ENCODE measurements at regions not wholly inside any gene's neighbourhood (a gene's known extent, or its start where the extent isn't known, plus 50 kb on each side); places are given as distances from the start of the nearest gene placed in this dataset.
A peak's percentile ranks its signal among the peaks of the same experiment; 100 is the strongest.

DNA sequence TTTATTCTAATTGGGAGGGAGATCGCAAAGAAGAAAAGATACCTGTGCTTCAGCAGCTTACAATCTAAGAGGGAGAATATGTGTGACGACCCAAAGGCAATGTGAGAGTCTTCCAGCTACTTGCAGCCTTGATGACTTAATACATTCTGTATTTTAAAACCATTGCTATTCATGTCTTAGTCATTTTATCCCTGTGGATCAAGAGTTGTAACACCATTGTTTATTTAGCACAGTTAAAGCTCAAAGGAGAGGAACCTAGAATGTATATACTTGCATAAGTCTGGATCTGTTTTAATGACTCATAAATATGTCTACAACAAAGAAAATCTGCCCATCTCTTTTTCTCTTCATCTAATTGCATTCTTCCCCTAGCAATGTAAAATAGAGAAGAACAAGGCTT is 117.9 kb upstream of the DLX6 start:
- no peaks in the 10 kb centered on the region for H3K4me1 ChIP-seq
- 69 to 86% (median 81%) methylated on average over 2 of the region's 2 CpGs for WGBS, 5 donors
- DNase-seq = no peak

DNA sequence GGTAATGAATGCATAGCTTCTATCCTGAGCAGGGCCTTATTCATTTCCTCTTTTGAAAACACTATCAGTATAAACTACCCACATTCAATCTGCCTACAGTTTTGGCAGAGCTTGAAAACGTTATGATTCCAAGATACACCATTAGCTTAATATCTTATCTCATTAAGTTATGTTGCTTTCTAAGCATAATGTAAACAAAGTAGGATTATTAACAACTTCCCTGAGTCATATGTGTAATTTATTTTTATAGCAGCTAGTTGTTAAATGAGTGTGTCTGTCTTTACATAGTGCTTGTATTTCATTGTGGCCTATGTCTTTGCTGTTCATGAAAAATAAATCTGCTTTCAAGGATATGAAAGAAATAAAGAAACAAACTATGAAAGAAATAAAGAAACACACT is 106.2 kb upstream of the DLX6 start:
- intact Hi-C loops (cut with DNase I; ENCODE audit: low total_unique reads) = no loop called here
- WGBS, 5 donors = 12 to 31% (median 16%) methylated on average over 1 of the region's 1 CpG

More for the DNA sequence above, 117.9 kb upstream of the DLX6 start:
- no peak overlapping the region for H3K4me3 ChIP-seq
- TF ChIP-seq POLR2A (IDR thresholded peaks at IDR 0.05) (no peak), POLR2AphosphoS5 (IDR thresholded peaks at IDR 0.05) (no peak), EP300 (IDR thresholded peaks at IDR 0.05) (no peak)
- TF ChIP-seq, protein P1, sequence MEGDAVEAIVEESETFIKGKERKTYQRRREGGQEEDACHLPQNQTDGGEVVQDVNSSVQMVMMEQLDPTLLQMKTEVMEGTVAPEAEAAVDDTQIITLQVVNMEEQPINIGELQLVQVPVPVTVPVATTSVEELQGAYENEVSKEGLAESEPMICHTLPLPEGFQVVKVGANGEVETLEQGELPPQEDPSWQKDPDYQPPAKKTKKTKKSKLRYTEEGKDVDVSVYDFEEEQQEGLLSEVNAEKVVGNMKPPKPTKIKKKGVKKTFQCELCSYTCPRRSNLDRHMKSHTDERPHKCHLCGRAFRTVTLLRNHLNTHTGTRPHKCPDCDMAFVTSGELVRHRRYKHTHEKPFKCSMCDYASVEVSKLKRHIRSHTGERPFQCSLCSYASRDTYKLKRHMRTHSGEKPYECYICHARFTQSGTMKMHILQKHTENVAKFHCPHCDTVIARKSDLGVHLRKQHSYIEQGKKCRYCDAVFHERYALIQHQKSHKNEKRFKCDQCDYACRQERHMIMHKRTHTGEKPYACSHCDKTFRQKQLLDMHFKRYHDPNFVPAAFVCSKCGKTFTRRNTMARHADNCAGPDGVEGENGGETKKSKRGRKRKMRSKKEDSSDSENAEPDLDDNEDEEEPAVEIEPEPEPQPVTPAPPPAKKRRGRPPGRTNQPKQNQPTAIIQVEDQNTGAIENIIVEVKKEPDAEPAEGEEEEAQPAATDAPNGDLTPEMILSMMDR (IDR thresholded peaks at IDR 0.05) = no peak
- H3K27me3 ChIP-seq = no peaks in the 10 kb centered on the region
- H3K27ac ChIP-seq = no peak overlapping the region
- no peaks in the 10 kb centered on the region for H3K36me3 ChIP-seq
- intact Hi-C loops (cut with DNase I; ENCODE audit: low total_unique reads) = no loop called here
- H3K9me3 ChIP-seq = no peaks in the 10 kb centered on the region

DNA sequence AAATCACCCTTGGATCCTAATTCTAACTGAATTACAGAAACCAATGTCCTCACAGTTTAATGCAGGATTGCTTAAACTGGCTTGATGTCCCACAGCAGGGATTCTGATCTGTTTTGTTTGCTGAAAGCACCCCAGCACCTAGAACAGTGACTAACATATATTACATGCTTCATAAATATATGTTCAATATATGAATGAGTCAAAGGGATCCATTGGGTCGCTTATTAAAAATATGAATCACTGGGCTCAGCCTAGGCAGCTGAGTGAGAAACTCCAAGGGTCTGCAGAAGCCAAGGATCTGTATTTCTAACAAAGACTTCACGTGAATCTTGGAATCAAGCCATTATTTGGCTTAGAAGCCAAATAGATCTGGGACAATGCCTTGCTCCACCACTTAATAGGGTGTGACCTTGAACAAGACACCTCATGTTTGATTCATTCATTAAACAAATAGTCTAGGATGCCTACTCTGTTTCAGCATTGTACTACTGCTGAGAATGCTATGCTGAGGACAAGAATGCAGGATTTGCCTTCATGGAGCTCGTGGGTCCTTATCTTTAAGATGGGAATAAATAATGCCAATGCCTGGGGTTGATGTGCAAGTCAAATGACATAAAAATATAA is 103.4 kb upstream of the DLX6 start:
- no peak overlapping the region for H3K4me3 ChIP-seq
- intact Hi-C loops (cut with DNase I; ENCODE audit: low total_unique reads) = no loop called here
- H3K27me3 ChIP-seq = no peaks in the 10 kb centered on the region
- WGBS, 5 donors = 34 to 48% (median 44%) methylated on average over 3 of the region's 3 CpGs
- H3K36me3 ChIP-seq = no peaks in the 10 kb centered on the region
- no peaks in the 10 kb centered on the region for H3K4me1 ChIP-seq
- H3K27ac ChIP-seq = no peak overlapping the region
- TF ChIP-seq, protein P1 (IDR thresholded peaks at IDR 0.05) = no peak
- TF ChIP-seq POLR2AphosphoS5 (IDR thresholded peaks at IDR 0.05) (no peak), EP300 (IDR thresholded peaks at IDR 0.05) (no peak), POLR2A (IDR thresholded peaks at IDR 0.05) (no peak)
- no peaks in the 10 kb centered on the region for H3K9me3 ChIP-seq
- peak in 1 of 2 donors; percentile 1 for DNase-seq

More for the DNA sequence above, 106.2 kb upstream of the DLX6 start:
- Histone ChIP-seq H3K27ac (no peak overlapping the region), H3K4me3 (no peak overlapping the region), H3K27me3 (no peaks in the 10 kb centered on the region), H3K9me3 (no peaks in the 10 kb centered on the region), H3K4me1 (no peaks in the 10 kb centered on the region), H3K36me3 (no peaks in the 10 kb centered on the region)
- no peak for DNase-seq
- TF ChIP-seq, protein P1 (IDR thresholded peaks at IDR 0.05) = no peak
- no peak for TF ChIP-seq POLR2A (IDR thresholded peaks at IDR 0.05)
- TF ChIP-seq EP300 (IDR thresholded peaks at IDR 0.05) = no peak
- TF ChIP-seq POLR2AphosphoS5 (IDR thresholded peaks at IDR 0.05) = no peak

DNA sequence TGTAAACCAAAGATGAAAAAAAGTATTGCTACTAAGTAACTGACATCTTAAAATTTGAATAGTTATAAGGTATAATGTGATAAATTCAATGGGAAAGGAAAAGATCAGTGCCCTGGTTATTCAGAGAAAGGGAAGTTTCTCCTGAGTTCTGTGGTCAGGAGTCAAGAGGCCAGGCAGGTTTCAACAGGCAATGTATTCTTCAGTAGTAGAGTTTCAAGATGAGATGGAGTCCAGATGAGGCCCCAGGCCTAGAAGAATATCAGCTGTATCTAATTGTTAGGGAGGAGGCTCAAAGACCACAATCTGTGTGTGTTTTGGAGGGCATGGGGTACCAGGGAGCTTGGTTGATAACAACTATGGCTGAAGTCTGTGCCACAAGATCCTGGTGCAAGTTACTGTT is 101.4 kb upstream of the DLX6 start:
- intact Hi-C loops (cut with DNase I; ENCODE audit: low total_unique reads) = no loop called here
- no peaks in the 10 kb centered on the region for H3K4me1 ChIP-seq
- no peaks in the 10 kb centered on the region for H3K36me3 ChIP-seq
- no peak for DNase-seq
- no peak overlapping the region for H3K4me3 ChIP-seq
- no peak overlapping the region for H3K27ac ChIP-seq
- TF ChIP-seq EP300 (IDR thresholded peaks at IDR 0.05) (no peak), POLR2AphosphoS5 (IDR thresholded peaks at IDR 0.05) (no peak), POLR2A (IDR thresholded peaks at IDR 0.05) (no peak)
- TF ChIP-seq, protein P1 (IDR thresholded peaks at IDR 0.05) = no peak
- H3K27me3 ChIP-seq = no peaks in the 10 kb centered on the region
- H3K9me3 ChIP-seq = no peaks in the 10 kb centered on the region

Measured in stomach (tissue), 8 donors.